ENCODE measurements at regions not wholly inside any gene's neighbourhood (a gene's known extent, or its start where the extent isn't known, plus 50 kb on each side); places are given as distances from the start of the nearest gene placed in this dataset.
A peak's percentile ranks its signal among the peaks of the same experiment; 100 is the strongest.

DNA sequence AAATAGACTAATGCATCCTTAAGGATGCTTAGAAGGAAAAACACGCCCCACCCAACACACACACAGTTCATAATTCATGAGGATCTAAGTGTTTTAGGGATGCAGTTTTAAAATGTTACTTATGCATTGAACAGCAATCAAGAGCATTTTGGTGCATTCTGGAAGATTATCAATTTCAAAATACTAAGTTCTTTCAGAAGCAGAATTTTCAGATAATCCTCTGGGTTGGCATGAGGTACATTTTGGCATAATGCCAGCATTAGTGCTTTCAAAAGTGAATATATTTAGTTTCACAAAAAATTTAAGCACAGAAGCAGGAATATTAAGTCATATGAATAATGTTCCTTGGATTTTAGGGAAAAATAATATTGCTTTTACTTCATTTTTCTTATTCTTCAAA lies 937.1 kb downstream of the REEP3 start:
- Histone ChIP-seq H3K4me1 (ENCODE audit: insufficient read depth, low read length) (no peaks in the 10 kb centered on the region), H3K27me3 (ENCODE audit: control insufficient read depth in 1 of 2, insufficient read depth in 2 of 2, low read length in 2 of 2) (no peaks in the 10 kb centered on the region), H3K9ac (ENCODE audit: insufficient read depth, low read depth, low read length) (no peak overlapping the region), H3K9me3 (ENCODE audit: low read length) (peaks cover 20% of the 10 kb centered on the region), H3K79me2 (ENCODE audit: insufficient read depth, low read length) (no peaks in the 10 kb centered on the region), H3K36me3 (replicated peaks in 1 of 2; ENCODE audit: control insufficient read depth in 1 of 2, insufficient read depth in 2 of 2, low read length in 2 of 2) (no peaks in the 10 kb centered on the region), H3K4me3 (replicated peaks in 1 of 3; ENCODE audit: insufficient read depth in 1 of 3, low read depth in 2 of 3, low read length in 3 of 3) (no peak overlapping the region), H4K20me1 (ENCODE audit: insufficient read depth, low read length) (no peaks in the 10 kb centered on the region), H2AFZ (ENCODE audit: low read length) (no peak overlapping the region), H3K4me2 (ENCODE audit: low read depth, low read length) (no peak overlapping the region), H3K27ac (ENCODE audit: extremely low read length, insufficient read depth, low read length) (no peak overlapping the region)
- CTCF ChIA-PET (ENCODE audit: low intra/inter-chr PET ratio, low total read pairs), result no interaction called here
- WGBS (ENCODE audit: low lambda C conversion rate), result 5% methylated on average over 1 of the region's 1 CpG
- POLR2A ChIA-PET, result no interaction called here
- DNase-seq (ENCODE audit: low spot score) (no peak), ATAC-seq (no peak), FAIRE-seq (no peak)
- intact Hi-C loops (cut with micrococcal nuclease; ENCODE audit: unreplicated experiment) (no loop called here), in situ Hi-C loops (cut with HindIII; ENCODE audit: extremely low pct_ligation_motif_present, low pct_unique_long_range_greater_than_20kb) (no loop called here)
- BruUV-seq (replicated peaks), result no TSS peak
- TF ChIP-seq LCORL (IDR thresholded peaks at IDR 0.05) (peak; percentile 59; the same call in 1 of the 2 replicates), LCORL (CRISPR knock-in tag; IDR thresholded peaks at IDR 0.05) (no peak), ONECUT2 (CRISPR knock-in tag; IDR thresholded peaks at IDR 0.05) (no peak)

DNA sequence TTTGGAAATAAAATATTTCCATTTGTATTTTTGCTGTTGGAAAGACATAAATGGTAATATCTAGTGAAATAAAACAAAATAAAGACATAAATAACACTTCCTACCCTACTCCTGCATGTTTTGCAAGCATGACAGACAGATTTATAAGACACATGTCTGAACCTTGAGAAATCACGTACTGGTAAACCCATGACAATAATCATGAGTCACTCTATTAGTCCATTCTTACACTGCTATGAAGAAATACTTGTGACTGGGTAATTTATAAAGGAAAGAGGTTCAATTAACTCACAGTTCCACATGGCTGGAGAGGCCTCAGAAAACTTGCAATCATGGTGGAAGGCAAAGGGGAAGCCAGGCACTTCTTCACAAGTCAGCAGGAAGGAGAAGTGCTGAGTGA lies 942.2 kb downstream of the REEP3 start:
- ChIA-PET CTCF (ENCODE audit: low intra/inter-chr PET ratio, low total read pairs) (no interaction called here), POLR2A (no interaction called here)
- H3K9me3 ChIP-seq (ENCODE audit: low read length), result peaks cover 68% of the 10 kb centered on the region
- no peak overlapping the region for H3K4me2 ChIP-seq (ENCODE audit: low read depth, low read length)
- no peak overlapping the region for H2AFZ ChIP-seq (ENCODE audit: low read length)
- H3K36me3 ChIP-seq (replicated peaks in 1 of 2; ENCODE audit: control insufficient read depth in 1 of 2, insufficient read depth in 2 of 2, low read length in 2 of 2), result no peaks in the 10 kb centered on the region
- no peak for ATAC-seq
- no peak for DNase-seq (ENCODE audit: low spot score)
- intact Hi-C loops (cut with micrococcal nuclease; ENCODE audit: unreplicated experiment) (no loop called here), in situ Hi-C loops (cut with HindIII; ENCODE audit: extremely low pct_ligation_motif_present, low pct_unique_long_range_greater_than_20kb) (no loop called here)
- no peaks in the 10 kb centered on the region for H3K4me1 ChIP-seq (ENCODE audit: insufficient read depth, low read length)
- H3K9ac ChIP-seq (ENCODE audit: insufficient read depth, low read depth, low read length), result no peak overlapping the region
- H3K4me3 ChIP-seq (replicated peaks in 1 of 3; ENCODE audit: insufficient read depth in 1 of 3, low read depth in 2 of 3, low read length in 3 of 3), result no peak overlapping the region
- BruUV-seq (replicated peaks), result no TSS peak
- FAIRE-seq, result no peak
- H3K79me2 ChIP-seq (ENCODE audit: insufficient read depth, low read length), result no peaks in the 10 kb centered on the region
- no peaks in the 10 kb centered on the region for H3K27me3 ChIP-seq (ENCODE audit: control insufficient read depth in 1 of 2, insufficient read depth in 2 of 2, low read length in 2 of 2)
- H3K27ac ChIP-seq (ENCODE audit: extremely low read length, insufficient read depth, low read length), result no peak overlapping the region
- H4K20me1 ChIP-seq (ENCODE audit: insufficient read depth, low read length), result no peaks in the 10 kb centered on the region
- WGBS (ENCODE audit: low lambda C conversion rate), result 7% methylated on average over 1 of the region's 1 CpG
- TF ChIP-seq RBM39 (IDR thresholded peaks at IDR 0.05; ENCODE audit: low read depth, low read length, poor library complexity, severe bottlenecking) (no peak), U2AF1 (optimal IDR thresholded peaks at IDR 0.05; ENCODE audit: low read depth, low read length) (no peak), FOXK2 (IDR thresholded peaks at IDR 0.05) (no peak), SIX4 (CRISPR knock-in tag; IDR thresholded peaks at IDR 0.05) (no peak), MYPOP (CRISPR knock-in tag; IDR thresholded peaks at IDR 0.05) (no peak), ZNF331 (CRISPR knock-in tag; IDR thresholded peaks at IDR 0.05) (no peak), KAT7 (CRISPR knock-in tag; IDR thresholded peaks at IDR 0.05; ENCODE audit: borderline replicate concordance) (no peak), BRD4 (CRISPR knock-in tag; IDR thresholded peaks at IDR 0.05) (no peak), THAP11 (CRISPR knock-in tag; IDR thresholded peaks at IDR 0.05) (no peak), NFATC3 (CRISPR knock-in tag; IDR thresholded peaks at IDR 0.05) (no peak), ZNF792 (CRISPR knock-in tag; IDR thresholded peaks at IDR 0.05) (no peak), DZIP1 (CRISPR knock-in tag; IDR thresholded peaks at IDR 0.05) (no peak)
- TF ChIP-seq, protein P1, sequence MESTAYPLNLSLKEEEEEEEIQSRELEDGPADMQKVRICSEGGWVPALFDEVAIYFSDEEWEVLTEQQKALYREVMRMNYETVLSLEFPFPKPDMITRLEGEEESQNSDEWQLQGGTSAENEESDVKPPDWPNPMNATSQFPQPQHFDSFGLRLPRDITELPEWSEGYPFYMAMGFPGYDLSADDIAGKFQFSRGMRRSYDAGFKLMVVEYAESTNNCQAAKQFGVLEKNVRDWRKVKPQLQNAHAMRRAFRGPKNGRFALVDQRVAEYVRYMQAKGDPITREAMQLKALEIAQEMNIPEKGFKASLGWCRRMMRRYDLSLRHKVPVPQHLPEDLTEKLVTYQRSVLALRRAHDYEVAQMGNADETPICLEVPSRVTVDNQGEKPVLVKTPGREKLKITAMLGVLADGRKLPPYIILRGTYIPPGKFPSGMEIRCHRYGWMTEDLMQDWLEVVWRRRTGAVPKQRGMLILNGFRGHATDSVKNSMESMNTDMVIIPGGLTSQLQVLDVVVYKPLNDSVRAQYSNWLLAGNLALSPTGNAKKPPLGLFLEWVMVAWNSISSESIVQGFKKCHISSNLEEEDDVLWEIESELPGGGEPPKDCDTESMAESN (CRISPR knock-in tag; conservative IDR thresholded peaks at IDR 0.05), result no peak
- TF ChIP-seq, protein P2, sequence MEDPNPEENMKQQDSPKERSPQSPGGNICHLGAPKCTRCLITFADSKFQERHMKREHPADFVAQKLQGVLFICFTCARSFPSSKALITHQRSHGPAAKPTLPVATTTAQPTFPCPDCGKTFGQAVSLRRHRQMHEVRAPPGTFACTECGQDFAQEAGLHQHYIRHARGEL (CRISPR knock-in tag; IDR thresholded peaks at IDR 0.05), result no peak

All from HepG2 (cell line).